ENCODE measurements at regions not wholly inside any gene's neighbourhood (a gene's known extent, or its start where the extent isn't known, plus 50 kb on each side); places are given as distances from the start of the nearest gene placed in this dataset.

DNA sequence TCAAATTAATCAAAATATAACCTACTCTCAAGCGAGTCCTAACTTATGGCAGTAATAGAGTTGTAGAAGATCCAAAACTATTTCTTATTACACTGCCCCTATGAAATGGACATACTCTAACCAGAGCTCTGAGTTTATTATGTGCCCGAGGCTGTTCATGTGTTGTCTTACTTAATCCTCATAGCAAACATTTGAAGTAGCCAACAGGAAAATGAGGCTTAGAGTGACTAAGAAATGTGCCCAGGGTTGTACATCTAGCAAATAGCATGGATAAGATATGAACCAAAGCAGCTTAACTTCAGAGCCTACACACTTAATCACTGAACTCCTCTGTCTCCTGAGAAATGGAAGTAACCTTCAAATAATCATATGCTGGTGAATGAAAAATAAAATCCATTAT lies 1551.7 kb downstream of the MAT2B start:
- TF ChIP-seq POLR2AphosphoS5 (IDR thresholded peaks at IDR 0.05; ENCODE audit: borderline replicate concordance, low read depth, low read length) (no peak), EZH2 (IDR thresholded peaks at IDR 0.05) (no peak)
